Tibial nerve (tissue), 4 donors: ENCODE measurements at regions not wholly inside any gene's neighbourhood (a gene's known extent, or its start where the extent isn't known, plus 50 kb on each side); places are given as distances from the start of the nearest gene placed in this dataset.

Experiments
- DNase-seq, 2 donors: peaks; one replicate each; pipeline ENCODE4 v3.0.0-alpha.2; 2019; ENCODE audit warnings: low spot score in 2 of 2
- H3K27ac ChIP-seq, 4 donors: fragments of 200-600 bp; sonication (generic) in 3 of 4; one replicate each; pipeline ENCODE4 v1.5.1; 2017 to 2019; ENCODE audit warnings: mild to moderate bottlenecking in 1 of 4
- H3K27me3 ChIP-seq, 2 donors: fragments of 200-600 bp; sonication (generic) in 1 of 2; one replicate each; pipeline versions ENCODE4 v1.5.1 to v1.6.0; 2017 to 2019
- H3K36me3 ChIP-seq, 3 donors: fragments of 200-600 bp; sonication (generic); one replicate each; pipeline ENCODE4 v1.5.1; 2018 to 2019
- H3K4me1 ChIP-seq, 4 donors: fragments of 200-600 bp; sonication (generic) in 3 of 4; one replicate each; pipeline ENCODE4 v1.5.1; 2017 to 2019
- H3K4me3 ChIP-seq, 4 donors: fragments of 200-600 bp; sonication (generic) in 3 of 4; one replicate each; pipeline ENCODE4 v1.5.1; 2017 to 2019; ENCODE audit warnings: mild to moderate bottlenecking in 1 of 4, moderate library complexity in 1 of 4
- H3K9me3 ChIP-seq, 4 donors: fragments of 200-600 bp; sonication (generic) in 3 of 4; one replicate each; pipeline ENCODE4 v1.5.1; 2017 to 2019
- CTCF ChIP-seq, 5 experiments: fragments of 200-600 bp in 3 of 5; fragments of 450-650 bp in 2 of 5; sonication (generic) in 3 of 5; IDR thresholded peaks; one replicate each; pipeline ENCODE4 v1.5.1; 2016 to 2019; ENCODE audit warnings: antibody characterized with exemption in 5 of 5, mild to moderate bottlenecking in 3 of 5, moderate library complexity in 2 of 5
- EP300 ChIP-seq, 2 donors: sonication (generic); formaldehyde crosslinking; IDR thresholded peaks; one replicate each; pipeline ENCODE4 v1.6.1; 2017; ENCODE audit warnings: antibody characterized with exemption in 2 of 2, mild to moderate bottlenecking in 1 of 2
- POLR2A ChIP-seq, 2 donors: fragments of 450-650 bp; IDR thresholded peaks; one replicate each; pipeline ENCODE4 v1.6.1; 2017; ENCODE audit warnings: antibody characterized with exemption in 2 of 2, mild to moderate bottlenecking in 2 of 2, moderate library complexity in 2 of 2
- WGBS, 2 donors: methylation state at CpG; one replicate each; pipeline ENCODE4 v1.1.5; 2018; 5-methylcytosine and 5-hydroxymethylcytosine counted together

DNA sequence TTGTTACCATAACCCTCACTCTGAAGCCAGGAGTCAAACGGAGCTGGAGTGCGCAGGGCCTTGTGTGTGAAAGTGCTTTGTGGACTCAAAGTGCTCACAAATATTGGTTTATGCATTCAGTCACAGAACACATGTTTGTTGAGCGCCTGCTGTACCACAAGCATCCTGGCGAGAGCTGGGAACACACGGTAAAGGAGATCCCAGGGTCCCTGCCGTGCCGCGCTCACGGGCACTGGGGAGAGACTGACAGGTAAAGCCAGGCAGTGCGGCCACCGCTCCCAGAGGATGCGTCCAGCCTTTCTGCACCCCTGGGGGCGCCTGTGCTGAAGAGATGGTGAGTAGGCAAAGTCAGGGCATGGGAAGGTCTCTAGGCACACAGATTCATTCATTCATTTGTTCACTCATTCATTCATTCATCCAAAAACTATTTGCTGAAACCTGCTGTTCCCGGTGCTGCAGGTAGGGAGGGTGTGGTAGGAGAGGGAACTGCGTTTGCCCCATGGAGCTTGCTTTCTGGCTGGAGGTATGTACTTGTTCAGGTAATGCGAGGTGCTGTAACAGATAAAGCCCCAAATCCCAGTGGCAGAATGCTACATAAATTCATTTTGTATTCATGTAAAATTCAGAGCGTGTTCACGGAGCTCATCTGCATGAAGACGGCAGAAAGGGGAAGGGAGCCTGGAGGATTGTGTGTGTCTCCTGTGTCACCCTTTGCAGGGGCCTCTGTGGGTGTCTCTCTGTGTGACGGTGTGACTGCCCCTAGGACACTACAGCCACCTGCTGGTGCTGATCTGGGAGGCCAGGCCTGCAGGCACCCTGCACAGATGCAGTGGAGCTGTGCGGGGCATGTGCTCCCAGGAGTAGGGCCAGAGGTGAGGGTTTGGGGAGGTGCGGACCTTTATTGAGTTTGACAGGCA lies 167.0 kb upstream of the B3GAT1 start:
- TF ChIP-seq POLR2A (IDR thresholded peaks at IDR 0.05) (no peak), CTCF (IDR thresholded peaks at IDR 0.05) (no peak), EP300 (IDR thresholded peaks at IDR 0.05) (no peak)
- no peak for DNase-seq
- Histone ChIP-seq H3K27ac (no peak overlapping the region), H3K9me3 (no peaks in the 10 kb centered on the region), H3K4me1 (peaks cover 0 to 8% (median 6%) of the 10 kb centered on the region in 4 donors), H3K36me3 (no peaks in the 10 kb centered on the region), H3K4me3 (no peak overlapping the region), H3K27me3 (peaks cover 0 to 4% of the 10 kb centered on the region in 2 donors)
- WGBS, 2 donors = 74 to 80% methylated on average over 22 of the region's 22 CpGs

- 80 to 83% methylated on average over 13 of the region's 13 CpGs for WGBS, 2 donors
- peaks cover 0 to 4% of the 10 kb centered on the region in 2 donors for H3K27me3 ChIP-seq
- H3K36me3 ChIP-seq = no peaks in the 10 kb centered on the region
- TF ChIP-seq POLR2A (IDR thresholded peaks at IDR 0.05) = no peak
- no peak for TF ChIP-seq CTCF (IDR thresholded peaks at IDR 0.05)
- no peak for TF ChIP-seq EP300 (IDR thresholded peaks at IDR 0.05)
- no peak for DNase-seq
- H3K9me3 ChIP-seq = no peaks in the 10 kb centered on the region
- no peak overlapping the region for H3K4me3 ChIP-seq
- H3K4me1 ChIP-seq = peaks cover 0 to 10% (median 0%) of the 10 kb centered on the region in 4 donors
- H3K27ac ChIP-seq = no peak overlapping the region
Observed at GRCh38 chr11:134577751-134578395, 165.8 kb upstream of the B3GAT1 start.

GRCh38 chr11:134576721-134577171 lies 164.7 kb upstream of the B3GAT1 start:
- no peak for TF ChIP-seq CTCF (IDR thresholded peaks at IDR 0.05)
- TF ChIP-seq EP300 (IDR thresholded peaks at IDR 0.05) = no peak
- TF ChIP-seq POLR2A (IDR thresholded peaks at IDR 0.05) = no peak
- Histone ChIP-seq H3K27ac (no peak overlapping the region), H3K36me3 (no peaks in the 10 kb centered on the region), H3K9me3 (no peaks in the 10 kb centered on the region), H3K4me1 (peaks cover 0 to 10% (median 0%) of the 10 kb centered on the region in 4 donors), H3K4me3 (no peak overlapping the region), H3K27me3 (peaks cover 0 to 4% of the 10 kb centered on the region in 2 donors)
- DNase-seq = no peak
- 67 to 68% methylated on average over 8 of the region's 8 CpGs for WGBS, 2 donors

DNA sequence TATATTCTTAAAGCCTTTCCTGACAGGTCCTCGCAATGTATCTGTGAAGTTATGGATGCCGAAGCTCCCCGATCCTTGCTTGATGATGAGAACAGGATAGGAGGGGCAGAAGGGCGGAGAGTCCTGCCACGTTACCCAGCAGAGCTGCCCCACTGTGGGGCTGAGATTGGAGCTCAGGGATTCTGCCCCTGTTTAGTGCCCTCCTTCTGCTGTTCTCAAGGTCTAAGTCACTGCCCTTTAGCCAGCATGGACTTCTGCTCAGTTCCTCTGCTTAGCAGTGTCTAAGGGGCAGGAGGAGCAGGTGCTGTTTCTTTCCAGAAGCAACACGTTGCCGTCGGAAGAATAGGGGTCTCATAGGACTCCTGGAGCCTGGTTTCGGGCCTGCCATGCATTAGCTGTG lies 164.2 kb upstream of the B3GAT1 start:
- no peak for DNase-seq
- TF ChIP-seq POLR2A (IDR thresholded peaks at IDR 0.05) (no peak), EP300 (IDR thresholded peaks at IDR 0.05) (no peak), CTCF (IDR thresholded peaks at IDR 0.05) (no peak)
- 71 to 78% methylated on average over 8 to 9 of the region's 9 CpGs for WGBS, 2 donors
- peaks cover 0 to 10% (median 0%) of the 10 kb centered on the region in 4 donors for H3K4me1 ChIP-seq
- no peak overlapping the region for H3K4me3 ChIP-seq
- H3K36me3 ChIP-seq = no peaks in the 10 kb centered on the region
- H3K9me3 ChIP-seq = no peaks in the 10 kb centered on the region
- no peak overlapping the region for H3K27ac ChIP-seq
- peaks cover 0 to 4% of the 10 kb centered on the region in 2 donors for H3K27me3 ChIP-seq
